DMS53 treated with DMSO at 0.1 percent for 48 hours (cell line): ENCODE measurements at regions not wholly inside any gene's neighbourhood (a gene's known extent, or its start where the extent isn't known, plus 50 kb on each side); places are given as distances from the start of the nearest gene placed in this dataset.

Source experiments
- DNase-seq: peaks from one replicate; lab custom pipeline; 2025; ENCODE audit not compliant: unreplicated experiment; lab: John Stamatoyannopoulos, UW

DNA sequence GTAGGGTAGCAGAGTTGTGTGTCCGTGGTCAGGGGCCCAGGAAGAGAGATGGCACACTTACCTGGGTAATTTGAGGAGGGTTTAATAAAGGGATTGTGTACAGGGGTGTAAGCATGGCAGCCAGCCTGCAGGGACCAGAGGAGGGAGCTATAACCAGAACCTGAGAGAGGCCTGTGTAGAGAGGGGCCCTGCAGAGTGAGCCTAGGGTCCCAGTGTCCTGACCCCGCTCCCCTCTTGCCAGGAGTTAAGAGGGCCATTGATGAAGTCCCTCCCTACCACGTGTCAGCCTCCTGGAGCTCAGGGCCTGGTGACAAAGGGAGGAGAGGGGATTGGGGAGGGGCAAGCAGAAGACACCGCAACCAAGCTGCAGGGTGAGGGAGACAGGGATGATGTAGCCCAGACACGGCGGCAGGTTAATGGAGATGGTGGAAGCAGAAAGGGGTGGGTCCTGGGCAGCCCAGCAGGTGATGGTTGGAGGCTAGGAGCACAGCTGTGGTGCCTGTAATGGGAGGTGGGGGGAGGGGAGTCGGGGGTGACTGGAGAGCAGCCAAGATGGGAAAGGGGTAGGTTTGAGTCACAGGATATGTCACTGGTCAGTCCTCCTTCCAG is 165.4 kb upstream of the TOPAZ1 start:
- no peak for DNase-seq

DNA sequence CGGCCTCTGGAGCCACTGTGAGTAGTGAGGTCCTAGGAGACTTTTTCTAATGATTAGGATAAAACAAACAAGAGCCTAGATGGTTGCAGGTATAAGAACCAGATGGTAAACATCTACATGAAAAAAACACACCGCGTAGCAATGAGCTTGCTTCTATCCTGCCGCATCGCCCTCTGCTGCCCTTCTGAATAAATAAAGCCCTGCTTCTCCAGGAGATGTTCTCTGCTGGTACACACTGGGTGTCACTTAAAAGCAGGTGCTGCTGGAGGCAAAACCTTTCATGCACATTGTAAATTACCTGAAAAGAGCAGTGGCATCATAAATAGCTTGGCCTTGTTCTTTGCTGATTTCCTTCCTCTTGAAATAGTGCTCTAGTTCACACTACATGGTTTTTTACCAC is 164.4 kb upstream of the TOPAZ1 start:
- peak; percentile 8 for DNase-seq

DNA sequence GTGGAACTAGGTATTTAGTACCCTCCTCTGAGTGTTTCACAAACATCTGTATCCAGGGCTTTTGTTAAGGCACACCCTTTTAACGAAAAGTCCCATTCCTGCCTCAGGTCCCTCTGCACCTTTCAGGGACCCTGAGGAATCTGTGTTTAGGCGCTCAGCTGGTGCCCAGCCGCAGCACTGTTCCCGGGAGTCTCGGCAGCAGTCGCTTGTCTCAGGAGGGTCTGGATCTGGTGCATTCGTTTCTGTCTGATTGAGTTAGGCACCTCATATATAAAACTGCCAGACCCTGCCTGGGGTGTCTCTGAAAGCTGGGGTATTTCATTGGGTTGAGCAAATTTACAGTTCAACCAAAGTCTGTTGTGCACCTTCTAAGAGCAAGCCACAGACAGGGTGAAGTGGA is 162.8 kb upstream of the TOPAZ1 start:
- DNase-seq: no peak

DNA sequence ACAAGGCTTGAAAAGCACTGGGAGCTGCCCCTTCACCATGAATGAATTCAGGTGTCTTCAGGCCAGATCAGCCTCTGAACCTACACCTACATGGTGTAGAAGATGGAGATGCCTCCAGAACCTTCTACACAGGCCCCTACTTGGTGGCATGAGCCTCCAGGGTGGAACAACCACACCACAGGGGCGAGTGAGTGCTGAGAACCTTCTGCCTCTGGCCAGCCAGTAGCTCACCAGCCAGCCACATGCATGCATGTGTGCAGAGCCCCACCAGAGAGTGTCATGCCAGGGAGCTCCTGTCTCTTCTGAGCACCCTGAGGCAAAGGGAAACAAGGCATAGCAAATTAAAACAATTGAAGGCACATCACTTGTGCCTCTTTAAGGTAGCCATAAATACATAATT is 161.8 kb upstream of the TOPAZ1 start:
- DNase-seq: no peak

DNA sequence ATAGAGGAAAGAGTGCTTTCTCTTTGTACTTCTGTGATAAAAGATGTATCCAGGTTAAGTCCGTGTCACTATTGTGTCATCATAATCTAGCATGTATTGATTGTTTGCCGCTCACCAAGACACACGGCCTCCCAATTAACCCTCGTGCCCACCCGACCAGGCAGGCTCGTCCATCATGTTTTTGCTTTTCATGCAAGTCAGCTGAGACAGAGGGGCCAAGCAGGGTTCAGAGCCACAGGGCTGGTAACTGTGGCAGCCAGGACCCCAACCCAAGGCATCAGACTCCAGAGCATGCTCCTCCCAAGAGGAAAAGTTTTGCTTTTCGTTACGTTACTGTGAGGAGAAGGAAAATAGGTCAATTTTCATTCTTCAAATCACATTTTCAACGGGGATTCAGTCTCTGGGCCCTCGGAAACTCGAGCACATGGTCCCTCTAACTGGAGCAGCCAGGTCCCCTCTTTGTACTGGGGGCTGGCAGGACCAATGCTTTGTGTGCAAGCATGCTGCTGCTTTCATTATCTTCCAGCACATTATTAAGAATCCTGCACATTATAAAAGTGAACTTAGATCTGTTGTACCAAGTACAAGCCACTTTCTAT is 161.1 kb upstream of the TOPAZ1 start:
- no peak for DNase-seq

DNA sequence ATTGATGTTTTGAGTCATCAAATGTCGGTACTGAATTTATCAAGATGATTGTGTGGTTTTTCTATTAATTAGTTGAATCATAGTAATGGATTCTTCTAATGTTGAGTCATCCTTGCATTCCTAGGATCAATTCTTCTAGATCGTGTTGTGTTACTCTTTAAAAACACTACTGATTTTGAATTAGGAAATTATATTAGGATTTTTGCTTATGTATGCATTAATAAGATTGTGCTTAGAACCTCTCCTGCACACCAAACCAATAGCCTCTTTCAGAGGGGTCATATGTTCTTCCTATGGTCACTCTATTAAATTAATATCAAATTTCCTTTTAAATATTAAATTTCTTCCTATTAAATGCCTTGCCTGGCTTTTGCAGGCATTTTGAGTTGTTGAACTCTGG is 151.7 kb upstream of the TOPAZ1 start:
- DNase-seq: no peak

DNA sequence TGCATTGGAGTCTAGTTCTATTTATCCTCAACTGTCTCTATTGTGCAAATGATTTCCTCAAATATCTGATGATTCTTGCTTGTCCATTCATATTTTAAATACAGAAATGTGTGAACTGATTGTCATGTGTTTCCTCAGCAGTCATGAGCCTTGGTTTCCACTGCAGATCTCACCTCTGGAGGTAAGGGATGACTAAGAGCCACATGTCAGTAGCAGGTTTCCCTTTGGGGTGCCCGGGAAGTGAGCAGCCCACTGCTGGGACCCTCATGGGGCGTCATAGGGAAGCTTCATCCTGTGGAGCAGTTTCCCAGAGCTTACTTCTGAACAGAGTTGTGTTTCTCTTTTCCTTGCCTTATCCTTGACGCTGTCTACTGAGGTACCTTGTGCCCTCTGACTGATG is 149.2 kb upstream of the TOPAZ1 start:
- DNase-seq: no peak

DNA sequence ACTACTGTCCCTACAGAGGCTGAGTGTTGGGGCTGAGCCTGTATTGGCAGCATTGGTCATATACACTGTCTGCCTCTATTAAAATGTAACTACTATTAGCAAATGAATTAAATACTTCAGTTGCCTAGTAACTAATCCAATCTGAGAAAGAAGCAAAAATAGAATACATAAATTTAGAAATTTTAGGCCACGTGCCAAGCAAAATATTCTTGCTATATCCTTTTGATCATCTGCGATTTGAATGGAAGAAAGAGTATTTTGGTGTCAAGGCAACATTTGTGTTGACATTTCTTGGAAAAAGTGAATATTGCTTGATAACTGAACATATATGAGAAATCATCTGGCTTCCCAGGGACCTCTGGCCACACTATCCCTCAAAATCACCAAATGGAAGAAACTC is 148.2 kb upstream of the TOPAZ1 start:
- DNase-seq: no peak

DNA sequence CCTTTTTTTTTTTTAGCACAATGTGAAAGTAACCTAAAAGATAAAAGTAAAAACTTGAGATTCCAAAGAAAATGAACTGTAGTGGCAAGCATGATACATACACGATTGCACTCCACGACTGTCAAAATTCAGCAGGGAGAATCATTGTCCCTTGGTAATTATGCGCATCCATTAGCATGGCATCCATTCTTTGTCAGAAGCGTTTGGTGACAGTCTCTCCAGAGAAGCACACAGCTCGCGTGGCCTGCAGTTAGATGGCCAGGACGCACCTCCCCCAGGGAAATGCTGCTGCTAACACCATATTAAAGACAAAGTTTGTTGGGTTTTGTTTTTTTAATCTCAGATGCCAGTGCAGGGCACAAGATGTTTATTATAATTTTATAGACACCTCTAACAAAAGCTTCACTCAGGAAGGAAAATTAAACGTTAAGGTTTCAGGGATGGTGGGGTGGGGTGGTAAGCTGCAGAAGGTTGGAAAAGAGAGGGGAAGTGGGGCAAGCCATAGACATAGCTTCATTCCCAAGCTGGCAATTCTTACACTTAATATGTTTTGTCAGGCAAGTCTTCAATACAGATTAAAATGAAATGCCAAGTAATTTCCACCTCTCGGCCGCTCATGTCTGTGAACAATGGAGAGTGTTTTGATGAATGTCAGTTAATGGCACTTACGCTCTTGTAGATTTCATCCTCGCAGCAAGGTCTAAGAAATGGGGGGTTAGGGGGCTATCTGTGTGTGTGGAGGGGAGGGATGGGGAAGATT is 142.8 kb upstream of the TOPAZ1 start:
- DNase-seq: no peak

DNA sequence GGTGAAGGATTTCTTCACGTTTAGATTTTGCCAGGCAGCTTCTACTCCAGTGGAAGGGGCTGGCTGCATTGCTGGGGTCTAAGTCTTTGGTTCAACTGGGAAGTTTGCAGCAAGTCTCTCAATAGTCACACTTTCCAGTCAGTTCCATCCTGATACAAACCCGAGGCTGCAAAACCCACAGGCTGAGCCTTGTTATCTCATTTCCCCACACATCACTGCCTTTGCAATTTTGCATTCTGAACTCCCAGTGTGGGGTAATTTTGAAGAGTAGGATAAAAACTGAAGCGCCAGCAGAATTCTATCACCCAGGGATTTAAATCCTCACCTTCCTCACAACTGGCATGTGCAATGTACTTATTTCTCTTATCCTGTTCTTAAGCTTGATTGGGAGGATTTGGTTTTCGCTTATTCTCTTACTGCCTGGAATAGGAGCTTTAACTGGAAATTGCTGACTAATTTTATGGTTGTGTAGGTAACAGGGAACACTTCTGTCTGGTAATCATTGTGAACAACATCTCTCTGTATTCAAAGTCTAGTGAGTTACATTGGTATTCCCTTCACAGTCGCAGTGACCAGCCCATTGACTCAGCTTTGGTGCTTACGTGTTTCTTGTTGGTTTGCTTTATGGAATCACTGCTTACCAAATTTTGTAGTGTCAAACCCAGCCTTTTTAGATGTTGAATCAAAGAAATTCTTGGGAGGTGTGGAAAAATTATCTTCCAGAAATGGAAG is 142.0 kb upstream of the TOPAZ1 start:
- DNase-seq: no peak

DNA sequence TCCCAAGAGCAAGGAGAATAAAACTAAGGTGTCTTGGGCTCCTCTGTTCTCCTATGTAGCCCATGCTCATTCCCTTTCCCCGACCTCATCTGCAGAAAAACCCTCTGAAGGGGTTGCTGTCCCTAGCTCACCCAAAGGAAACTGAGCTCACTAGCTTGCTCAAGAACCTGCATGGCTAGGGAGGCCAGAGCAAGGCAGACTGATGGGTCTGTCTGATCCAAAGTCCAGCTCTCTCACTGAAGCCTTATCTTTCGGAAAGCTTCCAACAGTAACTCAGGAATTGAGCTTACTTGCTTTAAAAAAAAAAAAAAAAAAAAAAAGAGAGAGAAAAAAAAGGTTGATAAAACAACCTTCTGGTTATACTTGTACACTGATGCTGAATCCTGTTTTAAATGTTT is 141.4 kb upstream of the TOPAZ1 start:
- no peak for DNase-seq

DNA sequence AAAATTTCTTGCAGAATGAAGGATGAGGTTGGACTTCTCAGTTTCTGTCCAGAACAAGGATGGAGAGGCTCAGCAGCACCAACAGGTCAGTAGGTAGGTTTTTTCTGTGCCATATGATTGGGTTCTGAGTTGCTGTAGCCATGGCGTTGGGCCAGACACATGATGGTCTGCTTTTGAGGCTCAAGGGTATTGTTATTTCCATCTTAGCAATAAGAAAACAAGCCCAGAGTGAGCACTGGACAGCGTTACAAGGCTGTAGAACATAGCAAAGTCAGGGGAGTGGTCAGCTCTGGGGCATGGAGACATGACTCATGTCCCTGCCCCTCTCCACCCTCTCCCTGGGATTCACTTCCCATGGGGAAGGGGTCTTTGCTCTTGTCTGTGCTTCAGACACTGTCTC is 137.6 kb upstream of the TOPAZ1 start:
- DNase-seq: no peak

DNA sequence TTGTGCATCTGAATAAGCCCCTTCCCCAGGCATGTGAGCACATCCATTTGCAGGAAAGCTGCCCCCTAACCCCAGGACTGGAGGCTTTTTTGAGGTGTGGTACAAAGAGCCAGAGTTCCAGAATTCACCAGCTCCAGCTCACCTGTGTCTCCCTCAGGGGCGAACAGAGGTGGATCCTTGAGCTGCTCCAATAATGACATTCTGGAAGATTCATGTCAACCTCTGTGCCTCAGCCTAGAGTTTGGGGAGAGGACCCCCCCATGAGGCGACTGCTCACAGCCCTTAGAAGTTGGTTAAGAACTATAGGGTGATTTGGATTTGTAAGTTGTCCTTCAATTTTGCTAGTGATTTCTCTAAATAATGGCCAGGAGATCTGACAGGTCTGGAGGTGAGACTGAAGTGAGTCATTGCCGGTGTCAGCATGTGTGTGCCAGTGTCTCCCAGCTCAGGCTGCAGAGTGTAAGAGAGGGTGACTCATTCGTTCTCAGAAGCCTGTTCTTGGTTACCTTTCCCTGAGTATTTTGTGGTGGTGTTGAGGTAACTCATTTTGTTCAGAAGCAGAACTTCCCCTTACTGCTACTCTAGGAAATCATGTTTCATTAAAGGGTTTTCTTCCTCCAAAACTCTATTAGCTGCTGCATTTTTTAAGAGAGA is 136.9 kb upstream of the TOPAZ1 start:
- peak; percentile 3 for DNase-seq

DNA sequence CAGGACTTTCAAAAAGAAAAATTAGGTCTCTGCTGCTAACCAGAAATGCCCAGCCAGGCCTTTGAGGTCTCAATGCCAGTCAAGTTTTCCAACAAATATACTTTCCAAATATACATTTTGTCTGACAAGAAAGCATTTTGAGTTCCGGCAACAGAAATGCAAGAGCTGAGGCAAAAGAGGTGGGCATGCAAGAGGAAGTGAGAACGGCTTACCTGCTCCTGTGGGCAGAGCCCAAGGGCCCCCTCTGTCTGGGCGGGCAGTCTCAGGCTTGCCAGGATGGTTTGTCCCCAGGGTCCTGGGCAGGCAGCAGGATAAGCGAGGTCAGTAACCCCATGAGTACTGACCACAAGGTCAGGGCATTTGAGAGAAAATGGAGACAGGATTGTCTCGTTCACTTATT is 136.1 kb upstream of the TOPAZ1 start:
- no peak for DNase-seq

DNA sequence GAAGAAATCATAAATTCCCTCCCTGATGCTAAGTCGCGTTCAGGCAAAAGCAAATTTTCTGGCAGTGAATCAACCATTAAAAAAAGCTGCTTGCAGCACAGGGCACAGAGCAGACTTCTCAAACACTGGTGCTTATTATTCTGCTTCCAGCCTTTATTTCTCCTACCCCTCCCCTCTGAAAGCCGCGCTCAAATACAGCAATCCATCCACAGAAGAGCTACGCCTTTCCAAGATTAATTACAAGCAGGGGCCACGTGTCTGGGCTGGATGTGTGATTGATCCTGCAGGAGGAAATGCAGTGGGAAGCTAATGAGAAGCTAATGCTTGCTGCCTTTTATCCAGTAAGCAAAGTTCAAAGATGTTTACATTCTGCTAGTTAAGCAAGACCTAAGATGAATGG is 134.9 kb upstream of the TOPAZ1 start:
- no peak for DNase-seq

DNA sequence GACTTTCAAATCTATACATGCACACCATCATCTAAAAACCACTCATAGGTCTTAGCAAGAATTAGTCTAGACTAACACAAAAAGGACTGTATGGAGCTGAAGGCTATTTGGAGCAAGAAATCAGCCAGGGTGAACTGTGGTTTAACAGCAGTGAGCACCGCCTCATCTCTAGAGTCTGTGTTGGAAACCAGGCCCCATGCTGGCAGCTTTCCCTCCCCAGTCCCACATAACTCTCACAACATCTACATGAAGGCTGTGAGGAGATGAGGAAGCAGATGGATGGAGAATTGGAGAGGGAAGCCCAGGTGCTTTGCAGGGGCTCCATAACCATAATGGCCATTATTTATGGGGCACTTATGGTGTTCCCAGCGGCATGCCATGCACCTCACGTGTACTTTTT is 133.2 kb upstream of the TOPAZ1 start:
- DNase-seq: no peak

DNA sequence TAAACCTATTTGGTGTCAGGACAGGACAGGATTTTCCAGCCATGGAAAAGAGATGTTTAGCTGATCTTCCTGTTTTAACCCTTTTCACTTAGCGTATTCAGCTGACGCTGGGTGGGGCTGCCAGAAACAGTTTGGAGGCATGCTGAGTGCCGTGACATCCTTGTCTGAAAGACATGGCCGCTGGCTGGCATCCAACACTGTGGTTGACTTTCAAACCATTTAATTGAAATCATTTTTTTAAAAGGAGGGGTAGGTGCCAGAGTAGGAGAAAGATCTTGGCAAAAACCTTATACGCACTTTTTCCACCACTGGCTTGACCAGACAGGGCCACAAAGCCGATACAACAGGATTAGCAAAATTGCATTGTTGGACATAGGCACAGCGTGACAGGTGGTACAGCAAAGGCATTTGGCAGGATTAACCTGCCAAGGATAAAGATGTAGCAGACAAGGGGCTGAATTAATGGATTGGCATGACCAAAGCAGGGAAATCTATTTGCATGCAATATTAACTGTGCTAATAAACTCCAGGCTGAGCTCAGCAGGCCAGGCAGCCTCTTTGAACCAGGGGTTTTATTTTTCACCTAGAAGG is 131.8 kb upstream of the TOPAZ1 start:
- DNase-seq: no peak

DNA sequence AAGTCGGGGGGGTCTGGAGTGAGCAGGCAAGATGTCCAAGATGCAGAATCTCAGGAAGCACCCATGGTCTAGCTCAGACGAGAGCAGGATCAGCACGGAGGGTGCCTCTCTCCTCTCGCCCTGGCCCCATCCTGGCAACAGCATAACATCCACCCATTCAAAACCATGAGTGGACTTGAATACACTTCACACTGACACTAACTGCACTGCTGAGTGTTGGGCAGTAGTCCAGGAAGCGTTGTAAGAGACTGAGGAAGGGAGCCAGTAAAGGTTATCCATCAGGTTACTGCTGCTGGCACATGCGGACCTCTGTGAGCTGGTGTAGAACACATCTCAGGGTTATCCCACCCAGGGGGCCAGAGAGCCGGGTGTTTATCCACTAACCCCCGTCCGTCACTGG is 131.0 kb upstream of the TOPAZ1 start:
- no peak for DNase-seq

DNA sequence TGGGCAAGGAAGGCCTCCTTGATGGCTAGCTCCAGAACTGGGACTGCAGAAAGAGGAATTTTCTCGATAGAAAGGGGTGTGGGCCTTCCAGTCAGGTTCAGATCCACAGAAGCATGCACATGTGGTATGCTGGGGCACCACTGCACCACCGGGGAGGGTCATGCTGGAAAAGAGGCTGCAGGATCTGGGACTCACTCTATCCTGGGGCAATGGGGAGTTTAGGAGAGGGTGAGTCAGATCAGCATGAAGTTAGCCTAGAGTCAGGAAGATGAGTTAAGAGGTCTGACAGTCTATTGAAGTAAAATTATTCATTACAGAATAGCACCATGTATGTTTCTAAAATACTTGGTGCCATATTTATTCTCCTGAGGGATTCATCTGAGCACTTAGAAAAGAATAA is 130.2 kb upstream of the TOPAZ1 start:
- no peak for DNase-seq

DNA sequence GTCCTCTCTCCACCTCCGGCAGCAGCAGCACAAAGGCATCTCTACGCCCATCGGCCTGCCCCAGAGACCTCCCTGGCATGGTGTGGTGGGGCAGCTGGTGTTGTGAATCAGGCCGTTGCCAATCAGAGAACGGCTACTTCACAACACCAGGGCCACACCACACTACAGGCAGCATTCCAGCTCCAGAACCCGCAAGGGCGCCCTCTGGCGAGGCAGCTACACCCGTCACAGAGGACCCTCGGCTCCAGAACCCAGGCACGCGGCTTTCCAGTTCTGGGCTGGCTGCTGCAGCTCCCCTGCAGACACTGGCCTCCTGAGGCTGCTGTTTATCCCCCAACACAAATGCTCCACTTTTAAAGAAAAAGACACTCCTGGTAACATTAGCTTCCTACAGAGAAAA is 127.5 kb upstream of the TOPAZ1 start:
- no peak for DNase-seq

DNA sequence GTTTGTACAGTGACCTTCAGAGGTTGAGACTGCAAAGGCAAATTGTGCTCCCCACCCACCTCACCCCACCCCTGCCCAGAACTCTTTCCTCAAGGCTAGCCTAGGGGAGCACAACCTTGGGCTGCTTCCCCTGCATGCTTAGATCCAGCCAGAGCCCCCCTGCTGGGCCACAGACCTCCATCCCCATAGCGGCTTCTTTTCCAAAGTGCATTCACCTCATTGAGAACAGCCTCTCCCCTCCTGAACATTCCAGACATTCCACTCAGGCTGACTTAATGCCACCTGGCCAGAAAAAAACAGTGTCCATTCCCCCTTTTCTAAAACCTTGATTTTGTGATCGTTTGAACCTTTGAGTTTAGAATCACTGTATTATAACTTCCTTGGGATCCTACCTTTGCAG is 124.4 kb upstream of the TOPAZ1 start:
- no peak for DNase-seq
